H9 (cell line): ENCODE measurements at regions not wholly inside any gene's neighbourhood (a gene's known extent, or its start where the extent isn't known, plus 50 kb on each side); places are given as distances from the start of the nearest gene placed in this dataset.

ENCODE experiments used
- DNase-seq: peaks from one replicate; pipeline ENCODE4 v3.0.0-alpha.2; 2017
- H2AFZ ChIP-seq: one replicate; pipeline ENCODE4 v1.6.1; 2013; ENCODE audit warnings: mild to moderate bottlenecking, low read length, control low read depth, moderate library complexity
- H2AK5ac ChIP-seq: 2 replicates; pipeline ENCODE4 v1.6.1; 2013; ENCODE audit warnings: low read length, control low read depth, mixed read lengths; ENCODE audit not compliant: insufficient read length
- H2BK120ac ChIP-seq: one replicate; pipeline ENCODE4 v1.6.1; 2013; ENCODE audit warnings: low read depth, mild to moderate bottlenecking, low read length, control low read depth, inconsistent platforms; ENCODE audit not compliant: poor library complexity, severe bottlenecking
- H2BK12ac ChIP-seq: 2 replicates; pipeline ENCODE4 v1.6.1; 2013; ENCODE audit warnings: low read length, control low read depth, mixed read lengths, low read depth; ENCODE audit not compliant: insufficient read length
- H2BK15ac ChIP-seq: 2 replicates; pipeline ENCODE4 v1.6.1; 2013; ENCODE audit warnings: low read depth, low read length, control low read depth
- H2BK20ac ChIP-seq: one replicate; pipeline ENCODE4 v1.6.1; 2013; ENCODE audit warnings: low read depth, mild to moderate bottlenecking, low read length, control low read depth, inconsistent platforms; ENCODE audit not compliant: poor library complexity, severe bottlenecking
- H2BK5ac ChIP-seq: 2 replicates; pipeline ENCODE4 v1.6.1; 2013; ENCODE audit warnings: low read length, control low read depth, mixed read lengths; ENCODE audit not compliant: insufficient read length
- H3K14ac ChIP-seq: 2 replicates; pipeline ENCODE4 v1.6.1; 2013; ENCODE audit warnings: low read length, control low read depth; ENCODE audit not compliant: insufficient read depth
- H3K18ac ChIP-seq: 2 replicates; pipeline ENCODE4 v1.6.1; 2013; ENCODE audit warnings: low read depth, mild to moderate bottlenecking, mixed read lengths, low read length, control low read depth; ENCODE audit not compliant: insufficient read length
- H3K23ac ChIP-seq: 2 replicates; pipeline ENCODE4 v1.6.1; 2013; ENCODE audit warnings: low read length, control low read depth, mixed read lengths, low read depth; ENCODE audit not compliant: insufficient read length
- H3K23me2 ChIP-seq: 2 replicates; pipeline ENCODE4 v1.6.1; 2013; ENCODE audit warnings: low read depth, mild to moderate bottlenecking, mixed read lengths, low read length, control low read depth; ENCODE audit not compliant: insufficient read length, poor library complexity, severe bottlenecking
- H3K27ac ChIP-seq: 2 replicates; pipeline ENCODE4 v1.5.1; 2013; ENCODE audit warnings: low read length, control low read depth, mixed read lengths, low read depth; ENCODE audit not compliant: insufficient read length
- H3K27me3 ChIP-seq: 2 replicates; pipeline ENCODE4 v1.6.1; 2013; ENCODE audit warnings: low read length, control low read depth, inconsistent platforms; ENCODE audit not compliant: insufficient read depth
- H3K4ac ChIP-seq: 2 replicates; pipeline ENCODE4 v1.6.1; 2013; ENCODE audit warnings: low read depth, mild to moderate bottlenecking, control low read depth, inconsistent platforms, low read length, moderate library complexity
- H3K4me1 ChIP-seq: 2 replicates; pipeline ENCODE4 v1.6.1; 2013; ENCODE audit warnings: low read length, control low read depth, inconsistent platforms; ENCODE audit not compliant: insufficient read depth
- H3K4me2 ChIP-seq: 2 replicates; pipeline ENCODE4 v1.6.1; 2013; ENCODE audit warnings: low read length, control low read depth, mixed read lengths; ENCODE audit not compliant: insufficient read length, insufficient read depth
- H3K56ac ChIP-seq: 2 replicates; pipeline ENCODE4 v1.6.1; 2013; ENCODE audit warnings: low read depth, mild to moderate bottlenecking, mixed read lengths, low read length, control low read depth; ENCODE audit not compliant: insufficient read length
- H3K79me1 ChIP-seq: 2 replicates; pipeline ENCODE4 v1.6.1; 2013; ENCODE audit warnings: low read depth, mild to moderate bottlenecking, moderate library complexity, low read length, control low read depth, inconsistent platforms; ENCODE audit not compliant: insufficient read depth, poor library complexity, severe bottlenecking
- H3K79me2 ChIP-seq: 2 replicates; pipeline ENCODE4 v1.6.1; 2013; ENCODE audit warnings: low read length, control low read depth, inconsistent platforms; ENCODE audit not compliant: insufficient read depth
- H3K9ac ChIP-seq: 2 replicates; pipeline ENCODE4 v1.6.1; 2013; ENCODE audit warnings: low read length, control low read depth, mixed read lengths; ENCODE audit not compliant: insufficient read length; ENCODE audit errors: extremely low read depth
- H3K9me3 ChIP-seq: one replicate; pipeline ENCODE4 v1.6.1; 2013; ENCODE audit warnings: low read depth, low read length, inconsistent platforms; ENCODE audit not compliant: control insufficient read depth
- H3T11ph ChIP-seq: one replicate; pipeline ENCODE4 v1.6.1; 2013; ENCODE audit warnings: mild to moderate bottlenecking, low read length, control low read depth, inconsistent platforms
- H4K20me1 ChIP-seq: one replicate; pipeline ENCODE4 v1.6.1; 2013; ENCODE audit not compliant: control insufficient read depth, insufficient read length, insufficient read depth
- H4K5ac ChIP-seq: 2 replicates; pipeline ENCODE4 v1.6.1; 2013; ENCODE audit warnings: low read depth, mild to moderate bottlenecking, mixed read lengths, low read length, control low read depth; ENCODE audit not compliant: insufficient read length
- H4K8ac ChIP-seq: replicated peaks from 2 replicates; pipeline ENCODE4 v1.6.1; 2013; ENCODE audit warnings: low read length, control low read depth, mixed read lengths, low read depth; ENCODE audit not compliant: insufficient read length
- H4K91ac ChIP-seq: 2 replicates; pipeline ENCODE4 v1.6.1; 2013; ENCODE audit warnings: low read depth, mild to moderate bottlenecking, moderate library complexity, mixed read lengths, low read length, control low read depth; ENCODE audit not compliant: insufficient read length
- H3K27ac Mint-ChIP-seq, 3 experiments: 2 replicates in 2 of 3; 3 replicates in 1 of 3; pipeline ENCODE4 v1.8.0; 2020 to 2021; ENCODE audit warnings: mixed read lengths in 3 of 3, mild to moderate bottlenecking in 1 of 3, moderate library complexity in 1 of 3
- H3K27me3 Mint-ChIP-seq: 2 replicates; pipeline ENCODE4 v1.8.0; 2021; ENCODE audit warnings: low read depth, mild to moderate bottlenecking, moderate library complexity, mixed read lengths
- H3K36me3 Mint-ChIP-seq, 3 experiments: 2 replicates in 2 of 3; 3 replicates in 1 of 3; pipeline ENCODE4 v1.8.0; 2020 to 2021; ENCODE audit warnings: low read depth in 3 of 3, mixed read lengths in 3 of 3; ENCODE audit not compliant: insufficient read depth in 1 of 3
- H3K4me1 Mint-ChIP-seq, 2 experiments: 2 replicates each; pipeline ENCODE4 v1.8.0; 2020; ENCODE audit warnings: mixed read lengths in 2 of 2
- H3K4me3 Mint-ChIP-seq, 2 experiments: 2 replicates in 1 of 2; 3 replicates in 1 of 2; pipeline ENCODE4 v1.8.0; 2020 to 2021; ENCODE audit warnings: mild to moderate bottlenecking in 2 of 2, mixed read lengths in 2 of 2, moderate library complexity in 1 of 2
- H3K9me3 Mint-ChIP-seq, 2 experiments: 2 replicates in 1 of 2; 3 replicates in 1 of 2; pipeline ENCODE4 v1.8.0; 2020; ENCODE audit warnings: mild to moderate bottlenecking in 2 of 2, mixed read lengths in 2 of 2, moderate library complexity in 1 of 2
- CTCF ChIP-seq: fragments of 200-600 bp; sonication (generic); conservative IDR thresholded peaks from 3 replicates; pipeline ENCODE4 v1.8.0; 2021; ENCODE audit warnings: antibody characterized with exemption, mild to moderate bottlenecking
- WGBS: extraction: QIAGEN DNeasy Blood & Tissue Kit; methylation state at CpG from one replicate; pipeline ENCODE4 v1.1.7; 2013; ENCODE audit warnings: missing lambda C conversion rate, low lambda C conversion rate, mixed read lengths; ENCODE audit not compliant: insufficient read length; ENCODE audit errors: extremely low coverage; 5-methylcytosine and 5-hydroxymethylcytosine counted together

DNA sequence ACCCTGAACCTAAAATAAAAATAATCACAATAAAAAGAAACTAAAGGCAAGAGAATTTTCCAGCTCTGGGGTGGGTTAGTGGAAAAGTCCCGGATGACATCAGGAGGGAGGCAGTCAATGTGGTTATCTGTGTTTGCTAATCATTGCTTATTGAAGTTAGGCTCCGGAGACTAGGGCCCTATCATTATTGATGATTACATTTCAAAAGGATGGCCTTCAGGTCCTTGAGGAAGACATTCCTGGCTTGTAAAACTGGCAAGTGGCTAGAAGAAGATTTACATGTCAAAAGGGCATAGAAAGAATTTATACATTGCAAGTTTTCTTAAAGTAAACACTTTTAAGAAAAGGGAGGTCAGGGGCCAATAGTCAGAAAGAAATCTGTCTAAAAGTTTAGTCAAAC lies 123.4 kb downstream of the POSTN start:
- Histone ChIP-seq H2AFZ (no peak overlapping the region), H3K27me3 (no peaks in the 10 kb centered on the region), H3K18ac (no peak overlapping the region), H2AK5ac (no peak overlapping the region), H3K79me1 (no peaks in the 10 kb centered on the region), H4K91ac (no peak overlapping the region), H3K14ac (no peak overlapping the region), H2BK5ac (no peak overlapping the region), H3K56ac (no peak overlapping the region), H2BK20ac (no peak overlapping the region), H2BK15ac (no peak overlapping the region), H3K9ac (no peak overlapping the region), H3K27ac (no peak overlapping the region), H4K20me1 (no peaks in the 10 kb centered on the region), H3K79me2 (no peaks in the 10 kb centered on the region), H3K23ac (no peak overlapping the region), H3K4ac (no peak overlapping the region), H2BK120ac (no peak overlapping the region), H3T11ph (no peak overlapping the region), H3K23me2 (no peaks in the 10 kb centered on the region), H4K8ac (no peak overlapping the region), H2BK12ac (no peak overlapping the region), H3K9me3 (no peaks in the 10 kb centered on the region), H3K4me1 (no peaks in the 10 kb centered on the region; the same call in 1 of the 2 replicates), H4K5ac (no peak overlapping the region), H3K4me2 (no peak overlapping the region)
- WGBS, result no CpG with 5 or more reads among the region's 2 CpGs
- peaks cover 0 to 2% of the 10 kb centered on the region in 2 experiments; a peak in 1 of 5 replicates for H3K9me3 Mint-ChIP-seq
- H3K36me3 Mint-ChIP-seq, result peaks cover 0 to 5% (median 2%) of the 10 kb centered on the region in 3 experiments; a peak in 2 of 7 replicates
- H3K27ac Mint-ChIP-seq, result no peak overlapping the region
- H3K4me3 Mint-ChIP-seq, result no peak overlapping the region
- H3K27me3 Mint-ChIP-seq, result peaks cover 8% of the 10 kb centered on the region; the same call in 1 of the 2 replicates
- H3K4me1 Mint-ChIP-seq, result peaks cover 6% of the 10 kb centered on the region in 2 experiments
- DNase-seq, result no peak
- TF ChIP-seq CTCF, result no peak
